ENCODE measurements at regions not wholly inside any gene's neighbourhood (a gene's known extent, or its start where the extent isn't known, plus 50 kb on each side); places are given as distances from the start of the nearest gene placed in this dataset.
"Not testable (repeated sequence)": the region's sequence is repeated elsewhere in the genome, so short reads cannot be mapped to it uniquely, and the experiment has no call there.

GRCh38 chr5:118193194-118193905, 795.0 kb downstream of the DTWD2 start:
- DNase-seq (ENCODE audit: low read depth in 2 of 2) = no peak

GRCh38 chr5:118185018-118185417, 803.3 kb downstream of the DTWD2 start:
- no peak for DNase-seq (ENCODE audit: low read depth in 2 of 2)

- DNase-seq (ENCODE audit: low read depth in 2 of 2) = no peak
Measured at GRCh38 chr5:118176146-118176545, 812.2 kb downstream of the DTWD2 start.

- no peak for DNase-seq (ENCODE audit: low read depth in 2 of 2)
Measured at GRCh38 chr5:118174671-118175070, 813.7 kb downstream of the DTWD2 start.

DNA sequence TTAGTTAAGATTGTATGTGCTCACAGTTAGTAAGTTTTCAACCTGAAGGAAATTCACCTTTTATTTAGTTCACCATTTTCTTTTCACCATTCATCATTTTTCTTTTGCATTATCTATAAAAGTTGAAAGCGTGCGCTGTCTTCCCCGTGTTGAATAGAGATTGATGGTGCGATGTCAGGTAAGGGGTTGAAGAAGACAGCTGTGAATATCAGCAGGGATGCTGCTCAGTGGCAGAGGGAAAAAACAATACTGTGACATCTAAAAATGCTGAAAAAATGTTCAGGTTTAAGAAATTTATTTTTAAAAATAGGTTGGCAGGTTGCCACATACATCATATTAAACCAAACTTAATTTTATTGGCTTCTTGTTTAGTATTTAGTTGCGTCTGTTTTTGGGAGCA, 815.0 kb downstream of the DTWD2 start:
- DNase-seq (ENCODE audit: low read depth in 2 of 2) = no peak

DNA sequence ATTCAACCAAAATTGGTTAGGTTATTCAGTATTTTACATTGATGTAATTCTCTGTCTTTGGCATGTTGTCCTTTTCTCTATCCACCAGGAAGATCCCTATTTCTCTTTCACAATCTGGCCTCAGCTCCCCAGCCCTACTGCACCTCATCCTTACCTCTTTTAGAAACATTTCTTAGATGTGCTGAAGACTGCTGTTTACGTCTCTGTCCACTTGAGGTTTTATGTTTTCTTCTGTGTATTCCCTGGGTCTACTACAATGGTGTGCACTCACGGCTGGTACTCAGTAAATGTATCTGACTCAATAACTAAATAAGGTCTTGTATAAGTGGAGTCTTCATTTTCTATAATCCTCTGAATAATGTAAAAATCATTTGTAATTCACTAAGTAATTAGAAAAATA, 822.7 kb downstream of the DTWD2 start:
- no peak for DNase-seq (ENCODE audit: low read depth in 2 of 2)

DNA sequence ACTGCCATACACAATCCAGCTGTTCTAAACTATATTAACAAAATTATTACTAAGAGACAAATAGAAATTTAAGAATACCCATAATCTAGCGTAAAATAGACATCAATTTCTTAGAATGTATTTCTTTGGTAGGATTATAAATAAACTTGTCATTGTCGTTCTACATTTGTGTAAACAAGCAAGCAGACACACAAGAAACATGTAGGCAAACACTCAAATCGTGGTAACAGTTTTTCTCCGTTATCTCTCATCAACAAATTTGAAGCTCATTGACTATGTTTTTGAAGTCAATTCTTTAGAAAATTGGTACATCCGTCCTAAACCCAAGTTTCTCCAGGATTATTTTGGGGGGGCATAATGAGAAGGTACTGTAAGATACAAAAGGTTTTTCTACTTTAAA, 832.2 kb downstream of the DTWD2 start:
- DNase-seq (ENCODE audit: low read depth in 2 of 2) = no peak

DNA sequence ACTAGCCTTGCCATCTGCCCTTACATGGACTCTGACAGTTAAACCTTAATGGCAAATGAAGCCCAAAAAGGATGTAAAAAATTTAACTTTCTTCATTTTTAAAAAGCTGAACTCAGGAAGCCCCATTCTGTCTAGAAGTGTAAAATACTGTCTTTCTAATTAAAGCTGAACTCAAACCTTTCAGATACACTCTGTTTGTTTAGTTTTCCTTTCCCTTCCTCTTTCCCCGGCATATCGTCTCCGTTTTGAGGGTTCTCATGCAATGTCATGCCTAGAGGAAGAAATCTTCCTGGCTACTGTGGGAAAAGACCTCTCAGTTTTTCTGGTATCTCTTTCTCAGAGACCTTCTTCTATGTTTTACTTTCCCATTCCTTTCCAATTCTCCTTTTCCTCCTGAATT, 841.5 kb downstream of the DTWD2 start:
- DNase-seq (ENCODE audit: low read depth in 2 of 2) = no peak

GRCh38 chr5:118144540-118144939, 843.8 kb downstream of the DTWD2 start:
- no peak for DNase-seq (ENCODE audit: low read depth in 2 of 2)

DNA sequence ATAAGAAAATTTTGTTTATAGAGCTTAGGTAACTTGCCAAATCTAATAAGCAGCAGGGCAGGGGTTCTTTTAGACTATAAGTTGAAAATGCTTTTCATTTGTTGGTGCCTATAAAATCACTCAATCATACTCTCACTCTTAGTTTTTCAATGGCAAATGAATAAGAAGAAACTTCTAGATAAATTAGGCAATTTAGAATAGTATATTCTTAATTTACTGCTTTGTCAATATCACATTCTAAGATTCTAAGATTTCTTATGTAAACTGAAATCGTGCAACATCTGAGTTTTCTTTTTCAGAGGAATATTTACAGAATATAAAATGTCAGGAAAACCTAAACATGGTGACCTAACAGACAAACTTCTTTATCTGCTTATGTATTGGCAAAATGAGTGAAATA, 849.0 kb downstream of the DTWD2 start:
- no peak for DNase-seq (ENCODE audit: low read depth in 2 of 2)

- DNase-seq (ENCODE audit: low read depth in 2 of 2) = no peak
Measured at GRCh38 chr5:118126159-118126558, 862.2 kb downstream of the DTWD2 start.

DNA sequence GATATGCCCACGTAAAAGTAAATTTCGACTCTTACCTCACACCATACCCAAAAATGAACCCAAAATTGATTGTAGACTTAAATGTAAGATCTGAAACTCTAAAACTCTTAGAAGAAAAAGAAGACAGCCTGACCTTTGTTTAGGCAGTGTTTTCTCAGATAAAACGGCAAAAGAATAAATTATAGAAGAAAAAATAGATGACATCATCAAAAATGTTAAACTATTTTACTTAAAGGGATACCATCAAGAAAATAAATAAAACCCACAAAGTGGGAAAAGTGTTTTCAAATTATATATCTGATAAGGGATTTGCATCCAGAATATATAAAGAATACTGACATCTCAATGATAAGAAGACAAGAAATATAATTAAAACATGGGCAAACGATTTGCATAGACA, 862.7 kb downstream of the DTWD2 start:
- no peak for DNase-seq (ENCODE audit: low read depth in 2 of 2)

DNA sequence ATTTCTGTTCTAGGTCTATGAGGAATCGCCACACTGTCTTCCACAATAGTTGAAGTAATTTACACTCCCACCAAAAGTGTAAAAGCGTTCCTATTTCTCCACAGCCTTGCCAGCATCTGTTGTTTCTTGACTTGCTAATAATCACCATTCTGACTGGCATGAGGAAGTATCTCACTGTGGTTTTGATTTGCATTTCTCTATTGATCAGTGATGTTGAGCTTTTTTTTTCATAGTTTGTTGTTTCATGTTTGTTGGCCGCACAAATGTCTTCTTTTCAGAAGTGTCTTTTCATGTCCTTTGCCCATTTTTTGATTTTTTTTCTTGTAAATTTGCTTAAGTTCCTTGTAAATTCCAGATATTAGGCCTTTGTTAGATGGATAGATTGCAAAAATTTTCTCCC, 867.1 kb downstream of the DTWD2 start:
- DNase-seq (ENCODE audit: low read depth in 2 of 2) = no peak

GRCh38 chr5:118115791-118116190, 872.6 kb downstream of the DTWD2 start:
- no peak for DNase-seq (ENCODE audit: low read depth in 2 of 2)

- DNase-seq (ENCODE audit: low read depth in 2 of 2) = no peak
Measured at GRCh38 chr5:118111956-118112355, 876.4 kb downstream of the DTWD2 start.

- not testable (repeated sequence) for DNase-seq (ENCODE audit: low read depth in 2 of 2)
Measured at GRCh38 chr5:118107246-118107645, 881.1 kb downstream of the DTWD2 start.

GRCh38 chr5:118098716-118099115, 889.6 kb downstream of the DTWD2 start:
- no peak for DNase-seq (ENCODE audit: low read depth in 2 of 2)

DNA sequence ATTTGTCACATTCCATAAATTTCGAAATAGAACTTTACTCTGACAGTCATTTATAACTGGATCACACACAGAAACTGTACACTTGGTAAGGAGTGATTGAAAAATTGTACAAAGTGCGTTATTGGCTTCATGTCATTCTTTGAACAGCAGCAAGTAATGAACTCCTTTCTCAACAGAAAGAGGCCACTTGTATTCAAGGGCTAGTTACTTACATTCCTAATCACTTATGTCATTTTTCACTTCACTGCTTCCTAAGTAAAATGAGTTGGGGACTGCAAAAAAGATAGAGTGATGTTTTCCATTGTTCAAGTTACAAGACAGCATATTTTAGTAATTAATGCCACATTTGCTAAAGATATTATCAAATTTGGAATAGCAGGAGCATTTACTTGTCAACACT, 893.2 kb downstream of the DTWD2 start:
- no peak for DNase-seq (ENCODE audit: low read depth in 2 of 2)

DNA sequence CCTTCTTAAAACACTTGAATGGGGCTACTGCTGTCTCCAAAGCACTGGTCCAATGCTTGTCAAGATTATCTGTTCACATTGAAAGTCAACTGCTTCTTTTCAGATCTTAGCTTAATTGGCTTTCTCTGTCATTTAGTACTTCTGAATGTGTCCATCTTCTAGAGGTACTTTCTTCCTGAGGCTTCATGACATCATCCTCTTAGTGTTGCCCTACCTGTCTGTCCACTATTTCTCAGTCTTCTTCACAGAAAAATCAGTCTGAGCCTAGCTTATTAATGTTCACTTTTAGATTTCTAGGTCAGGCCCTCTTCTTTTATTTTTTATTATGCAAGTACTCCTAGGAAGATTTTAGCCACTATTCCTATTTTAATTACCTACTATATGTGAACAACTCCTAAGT, 899.9 kb downstream of the DTWD2 start:
- no peak for DNase-seq (ENCODE audit: low read depth in 2 of 2)

GRCh38 chr5:118076490-118076889, 911.9 kb downstream of the DTWD2 start:
- no peak for DNase-seq (ENCODE audit: low read depth in 2 of 2)

DNA sequence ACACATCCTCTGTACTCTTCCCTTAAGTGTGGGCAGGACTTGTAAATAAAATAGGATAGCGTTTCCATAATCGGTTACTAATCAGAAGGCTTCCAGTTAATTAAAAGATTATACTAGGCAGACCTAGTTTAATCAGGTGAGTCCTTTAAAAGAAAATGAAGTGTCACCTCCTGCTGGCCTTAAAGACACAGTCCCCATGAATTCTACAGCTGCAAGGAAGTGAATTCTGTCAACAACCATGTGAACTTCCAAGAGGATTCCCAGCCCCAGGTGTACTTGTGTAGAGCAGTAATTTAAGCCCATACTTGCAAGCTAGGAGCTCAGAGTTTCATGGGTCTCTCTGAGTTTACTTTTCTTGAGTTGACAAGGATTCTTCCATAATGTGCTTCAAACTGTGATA, 918.3 kb downstream of the DTWD2 start:
- no peak for DNase-seq (ENCODE audit: low read depth in 2 of 2)

DNA sequence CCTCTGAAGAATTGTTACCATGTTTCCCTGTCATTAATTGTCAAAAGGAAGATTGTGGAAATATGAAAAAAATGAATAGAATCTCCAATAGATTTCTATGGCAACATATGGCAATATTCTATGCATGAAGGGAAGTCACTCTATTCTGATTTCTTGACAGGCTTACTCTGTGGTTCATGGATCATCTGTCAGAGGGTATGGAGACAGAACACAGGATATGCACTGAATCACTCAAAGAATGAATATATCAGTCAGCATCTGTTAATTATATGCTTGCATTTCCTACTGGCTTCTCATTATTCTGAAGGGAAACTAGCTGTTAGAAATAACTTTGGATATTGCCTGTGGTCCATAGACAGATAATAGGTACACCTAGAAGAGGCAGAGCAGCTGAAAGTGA, 918.9 kb downstream of the DTWD2 start:
- DNase-seq (ENCODE audit: low read depth in 2 of 2) = no peak

GRCh38 chr5:118068886-118069285, 919.5 kb downstream of the DTWD2 start:
- DNase-seq (ENCODE audit: low read depth in 2 of 2) = no peak

DNA sequence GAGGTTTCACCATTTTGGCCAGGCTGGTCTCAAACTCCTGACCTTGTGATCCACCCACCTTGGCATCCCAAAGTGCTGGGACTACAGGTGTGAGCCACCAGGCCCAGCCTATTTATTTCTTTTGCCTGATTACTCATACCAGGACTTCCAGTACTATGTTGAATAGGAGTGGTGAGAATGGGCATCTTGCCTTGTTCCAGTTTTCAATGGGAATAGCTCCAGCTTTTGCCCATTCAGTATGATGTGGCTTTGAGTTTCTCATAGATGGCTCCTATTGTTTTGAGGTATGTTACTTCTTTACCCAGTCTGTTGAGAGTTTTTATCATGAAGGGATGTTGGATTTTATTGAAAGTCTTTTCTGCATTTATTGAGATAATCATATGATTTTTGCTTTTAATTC, 924.5 kb downstream of the DTWD2 start:
- DNase-seq (ENCODE audit: low read depth in 2 of 2) = not testable (repeated sequence)

All from stimulated activated CD4-positive, alpha-beta T cell treated with anti-CD3 and anti-CD28 coated beads, Interleukin-1b, Interleukin-23, amount 100 ng/mL, for 1 hour (primary cell).